ENCODE measurements at regions not wholly inside any gene's neighbourhood (a gene's known extent, or its start where the extent isn't known, plus 50 kb on each side); places are given as distances from the start of the nearest gene placed in this dataset.

DNA sequence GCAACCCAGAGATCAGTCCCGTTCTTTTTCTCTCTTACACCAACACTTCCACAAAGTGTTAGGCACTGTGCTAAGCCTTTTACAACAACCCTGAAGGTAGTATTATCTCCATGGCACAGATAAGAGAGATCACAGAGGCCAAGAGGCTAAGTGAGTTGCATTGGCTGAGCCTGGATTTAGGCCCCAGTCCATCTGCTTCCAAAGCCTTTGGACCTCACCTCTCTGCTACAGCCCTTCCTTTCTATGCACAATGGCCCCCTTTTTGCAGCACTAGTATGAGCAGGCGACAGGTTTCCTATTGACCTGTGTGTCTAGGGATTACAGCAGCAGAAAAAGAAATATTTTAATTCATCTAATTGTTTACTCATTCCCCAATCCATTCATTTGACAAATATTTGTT lies 76.2 kb downstream of the CRYGS start:
- TF ChIP-seq EGR1 (conservative IDR thresholded peaks at IDR 0.05) (no peak), CXXC5 (CRISPR knock-in tag; IDR thresholded peaks at IDR 0.05) (no peak), POLR2AphosphoS5 (IDR thresholded peaks at IDR 0.05; ENCODE audit: control insufficient read depth, insufficient read depth, low read depth, low read length) (no peak), TSHZ1 (CRISPR knock-in tag; IDR thresholded peaks at IDR 0.05) (no peak), ZKSCAN3 (CRISPR knock-in tag; IDR thresholded peaks at IDR 0.05) (no peak), MAZ (CRISPR knock-in tag; conservative IDR thresholded peaks at IDR 0.05 in 1 of 2, IDR thresholded peaks at IDR 0.05 in 1 of 2) (no peak), GATAD2B (IDR thresholded peaks at IDR 0.05; ENCODE audit: borderline replicate concordance) (no peak), NR2C2 (CRISPR knock-in tag; IDR thresholded peaks at IDR 0.05) (no peak), NR2C2 (tag; IDR thresholded peaks at IDR 0.05) (no peak), BHLHE40 (IDR thresholded peaks at IDR 0.05; ENCODE audit: low read length) (no peak), GABPA (tag; conservative IDR thresholded peaks at IDR 0.05; ENCODE audit: low read depth) (no peak)
- TF ChIP-seq, protein P1, sequence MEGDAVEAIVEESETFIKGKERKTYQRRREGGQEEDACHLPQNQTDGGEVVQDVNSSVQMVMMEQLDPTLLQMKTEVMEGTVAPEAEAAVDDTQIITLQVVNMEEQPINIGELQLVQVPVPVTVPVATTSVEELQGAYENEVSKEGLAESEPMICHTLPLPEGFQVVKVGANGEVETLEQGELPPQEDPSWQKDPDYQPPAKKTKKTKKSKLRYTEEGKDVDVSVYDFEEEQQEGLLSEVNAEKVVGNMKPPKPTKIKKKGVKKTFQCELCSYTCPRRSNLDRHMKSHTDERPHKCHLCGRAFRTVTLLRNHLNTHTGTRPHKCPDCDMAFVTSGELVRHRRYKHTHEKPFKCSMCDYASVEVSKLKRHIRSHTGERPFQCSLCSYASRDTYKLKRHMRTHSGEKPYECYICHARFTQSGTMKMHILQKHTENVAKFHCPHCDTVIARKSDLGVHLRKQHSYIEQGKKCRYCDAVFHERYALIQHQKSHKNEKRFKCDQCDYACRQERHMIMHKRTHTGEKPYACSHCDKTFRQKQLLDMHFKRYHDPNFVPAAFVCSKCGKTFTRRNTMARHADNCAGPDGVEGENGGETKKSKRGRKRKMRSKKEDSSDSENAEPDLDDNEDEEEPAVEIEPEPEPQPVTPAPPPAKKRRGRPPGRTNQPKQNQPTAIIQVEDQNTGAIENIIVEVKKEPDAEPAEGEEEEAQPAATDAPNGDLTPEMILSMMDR (IDR thresholded peaks at IDR 0.05 in 2 of 3, conservative IDR thresholded peaks at IDR 0.05 in 1 of 3; ENCODE audit: insufficient read depth in 2 of 3, low read depth in 1 of 3, low read length in 3 of 3), result no peak

All from K562 (cell line).